Uterus (tissue), 2 donors: ENCODE measurements at regions not wholly inside any gene's neighbourhood (a gene's known extent, or its start where the extent isn't known, plus 50 kb on each side); places are given as distances from the start of the nearest gene placed in this dataset.

Source experiments
- POLR2A ChIP-seq, 2 donors: fragments of 450-650 bp; IDR thresholded peaks; one replicate each; pipeline ENCODE4 v1.6.1; 2016; ENCODE audit warnings: antibody characterized with exemption in 2 of 2, mild to moderate bottlenecking in 1 of 2, moderate library complexity in 1 of 2
- TF ChIP-seq, protein P1 (sequence below), 4 experiments: fragments of 200-600 bp in 2 of 4; fragments of 450-650 bp in 2 of 4; sonication (generic) in 2 of 4; IDR thresholded peaks; one replicate each; pipeline ENCODE4 v1.5.1; 2016 to 2019; ENCODE audit warnings: antibody characterized with exemption in 4 of 4, mild to moderate bottlenecking in 2 of 4, moderate library complexity in 1 of 4

DNA sequence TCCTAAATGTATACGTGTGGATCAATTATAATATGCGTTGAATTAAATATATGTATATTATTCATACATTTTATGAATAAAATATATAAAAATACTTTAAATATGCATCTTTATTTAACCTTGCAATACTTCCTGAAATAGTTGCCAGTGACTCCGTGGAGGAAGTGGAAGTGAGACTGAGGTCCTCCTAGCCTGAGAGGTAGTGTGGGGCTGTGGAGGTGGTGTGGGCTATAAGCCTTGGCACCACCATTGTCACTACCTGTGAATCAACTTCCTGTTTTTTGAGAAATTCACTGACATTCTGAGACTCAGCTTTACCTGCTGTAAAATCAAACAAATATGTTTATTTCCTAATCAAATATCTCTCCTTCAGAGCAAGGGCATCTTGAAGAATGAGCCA, 514.2 kb downstream of the VRK1 start:
- TF ChIP-seq, protein P1, sequence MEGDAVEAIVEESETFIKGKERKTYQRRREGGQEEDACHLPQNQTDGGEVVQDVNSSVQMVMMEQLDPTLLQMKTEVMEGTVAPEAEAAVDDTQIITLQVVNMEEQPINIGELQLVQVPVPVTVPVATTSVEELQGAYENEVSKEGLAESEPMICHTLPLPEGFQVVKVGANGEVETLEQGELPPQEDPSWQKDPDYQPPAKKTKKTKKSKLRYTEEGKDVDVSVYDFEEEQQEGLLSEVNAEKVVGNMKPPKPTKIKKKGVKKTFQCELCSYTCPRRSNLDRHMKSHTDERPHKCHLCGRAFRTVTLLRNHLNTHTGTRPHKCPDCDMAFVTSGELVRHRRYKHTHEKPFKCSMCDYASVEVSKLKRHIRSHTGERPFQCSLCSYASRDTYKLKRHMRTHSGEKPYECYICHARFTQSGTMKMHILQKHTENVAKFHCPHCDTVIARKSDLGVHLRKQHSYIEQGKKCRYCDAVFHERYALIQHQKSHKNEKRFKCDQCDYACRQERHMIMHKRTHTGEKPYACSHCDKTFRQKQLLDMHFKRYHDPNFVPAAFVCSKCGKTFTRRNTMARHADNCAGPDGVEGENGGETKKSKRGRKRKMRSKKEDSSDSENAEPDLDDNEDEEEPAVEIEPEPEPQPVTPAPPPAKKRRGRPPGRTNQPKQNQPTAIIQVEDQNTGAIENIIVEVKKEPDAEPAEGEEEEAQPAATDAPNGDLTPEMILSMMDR (IDR thresholded peaks at IDR 0.05), result no peak
- TF ChIP-seq POLR2A (IDR thresholded peaks at IDR 0.05), result no peak
